Endothelial cell (in vitro differentiated cells): ENCODE measurements at regions not wholly inside any gene's neighbourhood (a gene's known extent, or its start where the extent isn't known, plus 50 kb on each side); places are given as distances from the start of the nearest gene placed in this dataset.

Source experiments
- DNase-seq: peaks from one replicate; pipeline ENCODE4 v3.0.0; 2021; ENCODE audit warnings: low spot score
- H3K27ac Mint-ChIP-seq: one replicate; pipeline ENCODE4 v1.8.0; 2021; ENCODE audit warnings: mixed read lengths, inconsistent platforms; ENCODE audit not compliant: unreplicated experiment
- H3K27me3 Mint-ChIP-seq: one replicate; pipeline ENCODE4 v1.8.0; 2021; ENCODE audit warnings: mild to moderate bottlenecking, moderate library complexity, mixed read lengths, inconsistent platforms; ENCODE audit not compliant: unreplicated experiment
- H3K36me3 Mint-ChIP-seq: one replicate; pipeline ENCODE4 v1.8.0; 2021; ENCODE audit warnings: mild to moderate bottlenecking, low read depth, mixed read lengths, inconsistent platforms; ENCODE audit not compliant: unreplicated experiment
- H3K4me1 Mint-ChIP-seq: one replicate; pipeline ENCODE4 v1.8.0; 2021; ENCODE audit warnings: mild to moderate bottlenecking, mixed read lengths, inconsistent platforms; ENCODE audit not compliant: unreplicated experiment
- H3K4me3 Mint-ChIP-seq: one replicate; pipeline ENCODE4 v1.8.0; 2021; ENCODE audit warnings: mild to moderate bottlenecking, mixed read lengths, inconsistent platforms; ENCODE audit not compliant: unreplicated experiment
- H3K9me3 Mint-ChIP-seq: one replicate; pipeline ENCODE4 v1.8.0; 2021; ENCODE audit warnings: mixed read lengths, inconsistent platforms; ENCODE audit not compliant: unreplicated experiment
- TF ChIP-seq, protein P1 (sequence below): fragments of 200-600 bp; sonication (generic); IDR thresholded peaks from one replicate; pipeline ENCODE4 v1.5.0; 2021; ENCODE audit warnings: antibody characterized with exemption; ENCODE audit not compliant: unreplicated experiment

DNA sequence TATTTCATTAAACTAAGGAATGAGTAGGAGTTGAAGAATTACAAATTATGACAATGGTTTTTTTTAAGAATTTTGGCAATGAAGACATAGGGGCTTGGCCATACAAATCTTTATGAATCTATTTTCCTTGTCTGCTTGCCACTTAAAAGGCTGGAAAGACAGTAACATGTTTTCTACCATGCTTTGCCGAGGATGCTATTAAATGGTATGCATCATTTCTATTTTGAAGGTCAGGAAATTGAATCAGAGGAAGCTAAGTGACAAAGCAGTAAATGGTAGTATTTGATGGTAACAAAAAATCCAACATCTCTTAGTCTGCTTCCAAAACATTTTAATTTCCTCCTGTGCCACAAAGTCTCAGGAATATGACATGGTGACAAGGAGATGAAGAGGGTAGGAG is 287.2 kb downstream of the RFPL4B start:
- DNase-seq, result no peak
- TF ChIP-seq, protein P1, sequence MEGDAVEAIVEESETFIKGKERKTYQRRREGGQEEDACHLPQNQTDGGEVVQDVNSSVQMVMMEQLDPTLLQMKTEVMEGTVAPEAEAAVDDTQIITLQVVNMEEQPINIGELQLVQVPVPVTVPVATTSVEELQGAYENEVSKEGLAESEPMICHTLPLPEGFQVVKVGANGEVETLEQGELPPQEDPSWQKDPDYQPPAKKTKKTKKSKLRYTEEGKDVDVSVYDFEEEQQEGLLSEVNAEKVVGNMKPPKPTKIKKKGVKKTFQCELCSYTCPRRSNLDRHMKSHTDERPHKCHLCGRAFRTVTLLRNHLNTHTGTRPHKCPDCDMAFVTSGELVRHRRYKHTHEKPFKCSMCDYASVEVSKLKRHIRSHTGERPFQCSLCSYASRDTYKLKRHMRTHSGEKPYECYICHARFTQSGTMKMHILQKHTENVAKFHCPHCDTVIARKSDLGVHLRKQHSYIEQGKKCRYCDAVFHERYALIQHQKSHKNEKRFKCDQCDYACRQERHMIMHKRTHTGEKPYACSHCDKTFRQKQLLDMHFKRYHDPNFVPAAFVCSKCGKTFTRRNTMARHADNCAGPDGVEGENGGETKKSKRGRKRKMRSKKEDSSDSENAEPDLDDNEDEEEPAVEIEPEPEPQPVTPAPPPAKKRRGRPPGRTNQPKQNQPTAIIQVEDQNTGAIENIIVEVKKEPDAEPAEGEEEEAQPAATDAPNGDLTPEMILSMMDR, result no peak

DNA sequence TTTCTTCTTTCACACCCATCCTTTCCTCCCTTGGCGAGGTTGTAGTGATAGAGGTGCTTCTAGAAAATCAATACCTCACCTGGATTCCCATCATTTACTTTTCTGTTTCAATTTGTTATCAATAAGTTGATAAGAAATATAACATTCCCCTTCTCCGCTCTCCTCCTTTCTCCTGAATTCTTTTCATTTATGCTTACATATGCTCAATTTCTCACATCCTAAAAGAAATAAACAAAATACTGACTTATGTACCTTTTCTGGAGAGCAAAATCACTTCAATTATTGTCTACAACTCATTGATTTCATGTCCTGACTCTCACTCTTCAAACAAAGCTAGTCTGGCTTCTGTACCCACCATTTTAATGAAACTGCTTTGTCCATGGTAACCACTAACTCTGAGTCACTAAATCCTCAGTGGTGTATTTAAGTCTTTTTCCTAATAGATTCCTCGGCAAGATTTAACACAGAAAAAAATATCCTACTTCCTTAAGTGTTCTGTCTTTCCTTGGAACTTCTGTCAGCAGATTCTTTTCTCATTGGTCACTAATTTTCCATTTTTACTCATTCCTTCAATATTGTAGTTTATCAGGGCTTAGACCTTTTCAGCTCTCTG is 289.6 kb downstream of the RFPL4B start:
- H3K4me3 Mint-ChIP-seq, result no peak overlapping the region
- no peaks in the 10 kb centered on the region for H3K27me3 Mint-ChIP-seq
- no peak overlapping the region for H3K27ac Mint-ChIP-seq
- TF ChIP-seq, protein P1, result no peak
- H3K4me1 Mint-ChIP-seq, result no peaks in the 10 kb centered on the region
- no peaks in the 10 kb centered on the region for H3K9me3 Mint-ChIP-seq
- no peaks in the 10 kb centered on the region for H3K36me3 Mint-ChIP-seq
- no peak for DNase-seq

More for the DNA sequence above, 287.2 kb downstream of the RFPL4B start:
- H3K36me3 Mint-ChIP-seq, result no peaks in the 10 kb centered on the region
- H3K4me1 Mint-ChIP-seq, result no peaks in the 10 kb centered on the region
- no peaks in the 10 kb centered on the region for H3K27me3 Mint-ChIP-seq
- no peak overlapping the region for H3K4me3 Mint-ChIP-seq
- no peak overlapping the region for H3K27ac Mint-ChIP-seq
- no peaks in the 10 kb centered on the region for H3K9me3 Mint-ChIP-seq

- Mint-ChIP-seq H3K27ac (no peak overlapping the region), H3K4me1 (no peaks in the 10 kb centered on the region), H3K9me3 (no peaks in the 10 kb centered on the region), H3K36me3 (no peaks in the 10 kb centered on the region), H3K27me3 (no peaks in the 10 kb centered on the region), H3K4me3 (no peak overlapping the region)
- DNase-seq, result no peak
- TF ChIP-seq, protein P1, result no peak
Measured at GRCh38 chr6:112639391-112639831, 292.3 kb downstream of the RFPL4B start.

DNA sequence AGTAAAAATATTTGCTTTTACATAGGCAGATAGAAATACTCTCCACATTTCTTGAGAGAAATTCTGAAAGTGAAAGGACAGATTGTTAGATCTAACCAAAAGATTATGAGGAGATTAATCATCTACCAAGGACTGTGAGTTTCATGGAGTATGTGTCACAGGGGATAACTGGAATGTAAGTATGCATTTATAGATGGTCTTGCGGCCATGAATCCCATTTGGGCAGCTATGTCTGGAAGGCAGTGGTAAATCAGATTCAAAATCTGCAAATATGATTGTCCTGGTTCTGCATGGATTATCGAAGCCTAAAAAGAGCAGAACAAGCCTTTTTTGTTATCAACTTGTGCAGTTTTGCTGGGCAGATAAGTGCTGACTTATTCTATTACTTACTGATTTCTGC is 293.8 kb downstream of the RFPL4B start:
- TF ChIP-seq, protein P1, result no peak
- Mint-ChIP-seq H3K36me3 (no peaks in the 10 kb centered on the region), H3K4me1 (no peaks in the 10 kb centered on the region), H3K9me3 (no peaks in the 10 kb centered on the region), H3K4me3 (no peak overlapping the region), H3K27me3 (no peaks in the 10 kb centered on the region), H3K27ac (no peak overlapping the region)
- no peak for DNase-seq

GRCh38 chr6:112649853-112650252 is 302.7 kb downstream of the RFPL4B start:
- no peaks in the 10 kb centered on the region for H3K27me3 Mint-ChIP-seq
- no peak overlapping the region for H3K4me3 Mint-ChIP-seq
- TF ChIP-seq, protein P1, result no peak
- H3K9me3 Mint-ChIP-seq, result no peaks in the 10 kb centered on the region
- no peaks in the 10 kb centered on the region for H3K36me3 Mint-ChIP-seq
- no peak for DNase-seq
- no peak overlapping the region for H3K27ac Mint-ChIP-seq
- no peaks in the 10 kb centered on the region for H3K4me1 Mint-ChIP-seq
